Tibial nerve (tissue), 4 donors: ENCODE measurements at regions not wholly inside any gene's neighbourhood (a gene's known extent, or its start where the extent isn't known, plus 50 kb on each side); places are given as distances from the start of the nearest gene placed in this dataset.

Experiments used
- DNase-seq, 2 donors: peaks; one replicate each; pipeline ENCODE4 v3.0.0-alpha.2; 2019; ENCODE audit warnings: low spot score in 2 of 2
- H3K27ac ChIP-seq, 4 donors: fragments of 200-600 bp; sonication (generic) in 3 of 4; one replicate each; pipeline ENCODE4 v1.5.1; 2017 to 2019; ENCODE audit warnings: mild to moderate bottlenecking in 1 of 4
- H3K27me3 ChIP-seq, 2 donors: fragments of 200-600 bp; sonication (generic) in 1 of 2; one replicate each; pipeline versions ENCODE4 v1.5.1 to v1.6.0; 2017 to 2019
- H3K36me3 ChIP-seq, 3 donors: fragments of 200-600 bp; sonication (generic); one replicate each; pipeline ENCODE4 v1.5.1; 2018 to 2019
- H3K4me1 ChIP-seq, 4 donors: fragments of 200-600 bp; sonication (generic) in 3 of 4; one replicate each; pipeline ENCODE4 v1.5.1; 2017 to 2019
- H3K4me3 ChIP-seq, 4 donors: fragments of 200-600 bp; sonication (generic) in 3 of 4; one replicate each; pipeline ENCODE4 v1.5.1; 2017 to 2019; ENCODE audit warnings: mild to moderate bottlenecking in 1 of 4, moderate library complexity in 1 of 4
- H3K9me3 ChIP-seq, 4 donors: fragments of 200-600 bp; sonication (generic) in 3 of 4; one replicate each; pipeline ENCODE4 v1.5.1; 2017 to 2019
- CTCF ChIP-seq, 5 experiments: fragments of 200-600 bp in 3 of 5; fragments of 450-650 bp in 2 of 5; sonication (generic) in 3 of 5; IDR thresholded peaks; one replicate each; pipeline ENCODE4 v1.5.1; 2016 to 2019; ENCODE audit warnings: antibody characterized with exemption in 5 of 5, mild to moderate bottlenecking in 3 of 5, moderate library complexity in 2 of 5
- EP300 ChIP-seq, 2 donors: sonication (generic); formaldehyde crosslinking; IDR thresholded peaks; one replicate each; pipeline ENCODE4 v1.6.1; 2017; ENCODE audit warnings: antibody characterized with exemption in 2 of 2, mild to moderate bottlenecking in 1 of 2
- POLR2A ChIP-seq, 2 donors: fragments of 450-650 bp; IDR thresholded peaks; one replicate each; pipeline ENCODE4 v1.6.1; 2017; ENCODE audit warnings: antibody characterized with exemption in 2 of 2, mild to moderate bottlenecking in 2 of 2, moderate library complexity in 2 of 2
- WGBS, 2 donors: methylation state at CpG; one replicate each; pipeline ENCODE4 v1.1.5; 2018; 5-methylcytosine and 5-hydroxymethylcytosine counted together

DNA sequence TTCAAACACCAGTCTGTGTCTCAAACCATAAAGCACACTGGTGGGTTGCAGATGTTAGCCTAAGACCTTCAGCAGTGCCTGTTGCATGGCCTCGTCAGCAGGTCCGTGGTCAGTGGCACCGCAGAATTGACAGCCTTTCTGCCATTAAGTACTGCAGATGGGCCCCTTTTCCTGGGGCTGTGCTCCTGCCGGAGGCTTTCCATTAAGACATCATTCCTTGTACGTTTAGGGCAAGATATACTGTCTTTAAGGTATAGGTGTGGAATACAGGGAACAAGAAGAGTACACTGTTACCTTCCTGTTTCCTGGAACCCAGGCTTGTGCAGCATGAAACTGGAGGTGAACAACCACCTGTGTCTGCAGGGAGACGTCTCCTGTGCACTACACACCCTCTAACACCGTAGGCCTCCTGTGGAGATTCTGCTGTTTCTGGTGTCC is 67.9 kb upstream of the WDR1 start:
- no peaks in the 10 kb centered on the region for H3K4me1 ChIP-seq
- no peaks in the 10 kb centered on the region for H3K36me3 ChIP-seq
- TF ChIP-seq CTCF (IDR thresholded peaks at IDR 0.05) = no peak
- no peak for TF ChIP-seq EP300 (IDR thresholded peaks at IDR 0.05)
- TF ChIP-seq POLR2A (IDR thresholded peaks at IDR 0.05) = no peak
- DNase-seq = no peak
- WGBS, 2 donors = 74 to 80% methylated on average over 7 of the region's 7 CpGs
- no peak overlapping the region for H3K4me3 ChIP-seq
- no peaks in the 10 kb centered on the region for H3K27me3 ChIP-seq
- H3K27ac ChIP-seq = no peak overlapping the region
- H3K9me3 ChIP-seq = no peaks in the 10 kb centered on the region

- no peaks in the 10 kb centered on the region for H3K27me3 ChIP-seq
- WGBS, 2 donors = 32 to 34% methylated on average over 5 of the region's 5 CpGs
- no peaks in the 10 kb centered on the region for H3K36me3 ChIP-seq
- no peaks in the 10 kb centered on the region for H3K4me1 ChIP-seq
- no peak for DNase-seq
- H3K9me3 ChIP-seq = no peaks in the 10 kb centered on the region
- TF ChIP-seq POLR2A (IDR thresholded peaks at IDR 0.05) (no peak), EP300 (IDR thresholded peaks at IDR 0.05) (no peak), CTCF (IDR thresholded peaks at IDR 0.05) (no peak)
- H3K4me3 ChIP-seq = no peak overlapping the region
- H3K27ac ChIP-seq = no peak overlapping the region
These were observed 67.4 kb upstream of the WDR1 start for GRCh38 chr4:10184041-10184440.

- Histone ChIP-seq H3K9me3 (no peaks in the 10 kb centered on the region), H3K4me3 (no peak overlapping the region), H3K4me1 (no peaks in the 10 kb centered on the region), H3K36me3 (no peaks in the 10 kb centered on the region), H3K27ac (no peak overlapping the region), H3K27me3 (no peaks in the 10 kb centered on the region)
- TF ChIP-seq CTCF (IDR thresholded peaks at IDR 0.05) (no peak), POLR2A (IDR thresholded peaks at IDR 0.05) (no peak), EP300 (IDR thresholded peaks at IDR 0.05) (no peak)
- WGBS, 2 donors = 73 to 81% methylated on average over 1 of the region's 1 CpG
- DNase-seq = no peak
These were observed 66.9 kb upstream of the WDR1 start for GRCh38 chr4:10183462-10183861.

- Histone ChIP-seq H3K4me3 (no peak overlapping the region), H3K4me1 (no peaks in the 10 kb centered on the region), H3K27me3 (no peaks in the 10 kb centered on the region), H3K36me3 (no peaks in the 10 kb centered on the region), H3K27ac (no peak overlapping the region), H3K9me3 (no peaks in the 10 kb centered on the region)
- DNase-seq = no peak
- TF ChIP-seq POLR2A (IDR thresholded peaks at IDR 0.05) (no peak), CTCF (IDR thresholded peaks at IDR 0.05) (no peak)
- 78 to 82% methylated on average over 6 of the region's 6 CpGs for WGBS, 2 donors
These were observed 66.1 kb upstream of the WDR1 start for GRCh38 chr4:10182446-10183424.

DNA sequence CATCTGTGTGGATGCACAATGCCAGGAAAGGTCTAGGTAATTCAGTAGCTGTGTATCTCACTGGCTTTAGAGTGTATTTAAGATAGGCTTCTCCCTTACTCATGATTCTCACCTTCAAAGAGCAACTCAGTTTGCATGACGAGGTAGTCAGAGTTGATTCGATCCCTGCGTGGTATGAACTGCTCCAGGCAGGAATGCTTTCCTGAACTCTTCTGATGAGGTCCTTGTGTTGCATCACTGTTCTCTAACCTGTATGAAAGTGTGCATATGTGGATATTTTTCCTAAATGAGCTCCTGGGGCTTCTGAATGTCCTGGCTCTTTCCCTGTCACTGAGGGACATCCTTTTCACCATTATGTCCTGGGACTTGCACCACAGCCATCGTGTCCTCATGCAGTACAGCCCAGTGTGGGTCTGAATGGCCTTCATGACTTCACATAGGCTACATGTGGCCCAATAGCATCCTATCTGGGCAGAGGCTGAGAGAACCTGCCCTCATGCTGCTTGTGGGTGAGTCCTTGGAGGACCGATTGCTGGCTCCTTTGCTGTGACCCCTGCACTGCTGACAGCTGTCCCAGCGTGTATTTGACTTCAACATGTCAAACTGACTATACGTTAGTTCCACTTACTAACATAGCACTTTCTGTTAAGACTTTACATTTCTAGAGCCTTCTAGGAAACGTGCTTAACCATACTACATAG is 65.3 kb upstream of the WDR1 start:
- Histone ChIP-seq H3K36me3 (no peaks in the 10 kb centered on the region), H3K4me1 (no peaks in the 10 kb centered on the region), H3K27me3 (no peaks in the 10 kb centered on the region), H3K27ac (no peak overlapping the region), H3K9me3 (no peaks in the 10 kb centered on the region), H3K4me3 (no peak overlapping the region)
- no peak for DNase-seq
- 87 to 91% methylated on average over 8 of the region's 8 CpGs for WGBS, 2 donors
- TF ChIP-seq EP300 (IDR thresholded peaks at IDR 0.05) (no peak), CTCF (IDR thresholded peaks at IDR 0.05) (no peak), POLR2A (IDR thresholded peaks at IDR 0.05) (no peak)
